Loucy (cell line): ENCODE measurements at regions not wholly inside any gene's neighbourhood (a gene's known extent, or its start where the extent isn't known, plus 50 kb on each side); places are given as distances from the start of the nearest gene placed in this dataset.

Experiments used
- EZH2phosphoT487 ChIP-seq: fragments of 200-600 bp; IDR thresholded peaks from 2 replicates; pipeline ENCODE4 v1.6.1; 2018; ENCODE audit warnings: antibody characterized with exemption, mild to moderate bottlenecking, moderate library complexity, borderline replicate concordance
- TF ChIP-seq, protein P1 (sequence below): fragments of 200-600 bp; sonication (generic); conservative IDR thresholded peaks from 2 replicates; pipeline ENCODE4 v1.5.1; 2014; ENCODE audit warnings: mild to moderate bottlenecking, antibody characterized with exemption, low read length

DNA sequence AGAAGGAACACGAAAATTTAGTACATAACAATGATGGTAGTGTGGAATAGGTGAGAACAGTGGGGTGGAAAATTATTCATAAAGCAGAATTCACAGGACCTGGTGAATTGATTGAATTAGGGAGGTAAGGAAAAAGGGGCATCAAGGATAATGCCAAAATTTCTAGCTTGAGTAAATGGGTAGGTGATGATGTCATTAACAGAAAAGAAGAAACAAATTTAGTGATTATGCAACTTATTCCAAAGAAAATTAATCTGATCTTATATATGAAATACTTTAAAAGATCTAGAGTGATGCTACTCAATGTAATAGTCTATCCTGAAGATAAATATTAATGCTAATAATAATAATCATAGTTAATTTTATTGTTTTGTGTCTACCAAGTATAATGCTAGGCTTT is 544.6 kb upstream of the LMCD1 start:
- TF ChIP-seq, protein P1, sequence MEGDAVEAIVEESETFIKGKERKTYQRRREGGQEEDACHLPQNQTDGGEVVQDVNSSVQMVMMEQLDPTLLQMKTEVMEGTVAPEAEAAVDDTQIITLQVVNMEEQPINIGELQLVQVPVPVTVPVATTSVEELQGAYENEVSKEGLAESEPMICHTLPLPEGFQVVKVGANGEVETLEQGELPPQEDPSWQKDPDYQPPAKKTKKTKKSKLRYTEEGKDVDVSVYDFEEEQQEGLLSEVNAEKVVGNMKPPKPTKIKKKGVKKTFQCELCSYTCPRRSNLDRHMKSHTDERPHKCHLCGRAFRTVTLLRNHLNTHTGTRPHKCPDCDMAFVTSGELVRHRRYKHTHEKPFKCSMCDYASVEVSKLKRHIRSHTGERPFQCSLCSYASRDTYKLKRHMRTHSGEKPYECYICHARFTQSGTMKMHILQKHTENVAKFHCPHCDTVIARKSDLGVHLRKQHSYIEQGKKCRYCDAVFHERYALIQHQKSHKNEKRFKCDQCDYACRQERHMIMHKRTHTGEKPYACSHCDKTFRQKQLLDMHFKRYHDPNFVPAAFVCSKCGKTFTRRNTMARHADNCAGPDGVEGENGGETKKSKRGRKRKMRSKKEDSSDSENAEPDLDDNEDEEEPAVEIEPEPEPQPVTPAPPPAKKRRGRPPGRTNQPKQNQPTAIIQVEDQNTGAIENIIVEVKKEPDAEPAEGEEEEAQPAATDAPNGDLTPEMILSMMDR: no peak
- TF ChIP-seq EZH2phosphoT487: no peak
